ENCODE measurements at regions not wholly inside any gene's neighbourhood (a gene's known extent, or its start where the extent isn't known, plus 50 kb on each side); places are given as distances from the start of the nearest gene placed in this dataset.

DNA sequence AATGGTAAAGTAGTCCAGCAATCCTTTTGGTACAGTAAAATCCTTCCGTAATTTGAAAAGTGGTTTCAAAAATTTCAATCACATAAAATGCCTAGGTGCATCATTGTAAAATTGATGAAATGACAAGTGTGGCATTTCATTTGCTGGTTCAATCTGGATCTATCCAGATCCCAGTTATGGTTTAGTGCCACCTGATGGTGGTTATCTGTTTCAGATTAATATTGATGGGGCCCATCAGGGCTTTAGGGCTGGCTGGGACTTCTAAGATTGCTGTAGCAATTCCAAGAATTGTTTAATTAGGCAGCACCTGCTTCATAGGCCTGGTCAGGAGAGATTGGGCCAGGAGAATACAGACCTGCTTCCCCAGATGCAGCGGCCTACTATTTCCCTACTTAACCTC, 55.5 kb upstream of the PIK3C3 start:
- H4K20me1 ChIP-seq (ENCODE audit: insufficient read depth): no peaks in the 10 kb centered on the region
- no peak overlapping the region for H3K9ac ChIP-seq
- no peaks in the 10 kb centered on the region for H3K27me3 ChIP-seq (ENCODE audit: insufficient read depth, low read depth)
- no peak overlapping the region for H3K4me2 ChIP-seq
- no peaks in the 10 kb centered on the region for H3K36me3 ChIP-seq (ENCODE audit: insufficient read depth)
- H2AFZ ChIP-seq (ENCODE audit: low read depth): no peak overlapping the region
- TF ChIP-seq, protein P1, sequence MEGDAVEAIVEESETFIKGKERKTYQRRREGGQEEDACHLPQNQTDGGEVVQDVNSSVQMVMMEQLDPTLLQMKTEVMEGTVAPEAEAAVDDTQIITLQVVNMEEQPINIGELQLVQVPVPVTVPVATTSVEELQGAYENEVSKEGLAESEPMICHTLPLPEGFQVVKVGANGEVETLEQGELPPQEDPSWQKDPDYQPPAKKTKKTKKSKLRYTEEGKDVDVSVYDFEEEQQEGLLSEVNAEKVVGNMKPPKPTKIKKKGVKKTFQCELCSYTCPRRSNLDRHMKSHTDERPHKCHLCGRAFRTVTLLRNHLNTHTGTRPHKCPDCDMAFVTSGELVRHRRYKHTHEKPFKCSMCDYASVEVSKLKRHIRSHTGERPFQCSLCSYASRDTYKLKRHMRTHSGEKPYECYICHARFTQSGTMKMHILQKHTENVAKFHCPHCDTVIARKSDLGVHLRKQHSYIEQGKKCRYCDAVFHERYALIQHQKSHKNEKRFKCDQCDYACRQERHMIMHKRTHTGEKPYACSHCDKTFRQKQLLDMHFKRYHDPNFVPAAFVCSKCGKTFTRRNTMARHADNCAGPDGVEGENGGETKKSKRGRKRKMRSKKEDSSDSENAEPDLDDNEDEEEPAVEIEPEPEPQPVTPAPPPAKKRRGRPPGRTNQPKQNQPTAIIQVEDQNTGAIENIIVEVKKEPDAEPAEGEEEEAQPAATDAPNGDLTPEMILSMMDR (conservative IDR thresholded peaks at IDR 0.05; ENCODE audit: low read depth, low read length): no peak
- no peak overlapping the region for H3K4me3 ChIP-seq (IDR thresholded peaks at IDR 0.05; ENCODE audit: insufficient read depth, low read depth, low read length)
- no peaks in the 10 kb centered on the region for H3K4me1 ChIP-seq (ENCODE audit: low read depth, poor library complexity, severe bottlenecking)
- no peaks in the 10 kb centered on the region for H3K79me2 ChIP-seq (ENCODE audit: insufficient read depth, low read depth)
- no peak overlapping the region for H3K27ac ChIP-seq

DNA sequence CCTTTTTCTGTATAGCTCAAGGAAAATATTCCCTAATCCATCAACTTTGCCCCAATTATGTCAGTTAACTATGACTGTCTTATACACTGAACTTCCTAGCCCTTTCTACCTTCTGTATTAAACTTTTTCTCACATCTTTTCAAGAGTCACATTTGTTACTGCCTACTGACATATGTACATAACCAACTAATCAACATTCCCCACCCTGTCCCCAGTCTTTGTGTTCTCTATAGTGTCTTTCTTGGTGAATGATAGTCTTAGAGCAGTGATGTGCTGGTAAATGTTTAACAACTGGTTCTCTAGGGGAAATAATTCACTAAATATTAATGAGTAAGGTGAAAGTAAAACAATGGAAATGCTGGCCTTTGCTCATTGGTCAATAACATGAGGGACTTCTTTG, 61.6 kb upstream of the PIK3C3 start:
- H3K4me1 ChIP-seq (ENCODE audit: low read depth, poor library complexity, severe bottlenecking): no peaks in the 10 kb centered on the region
- H3K27me3 ChIP-seq (ENCODE audit: insufficient read depth, low read depth): no peaks in the 10 kb centered on the region
- H3K9ac ChIP-seq: no peak overlapping the region
- H3K27ac ChIP-seq: no peak overlapping the region
- H3K36me3 ChIP-seq (ENCODE audit: insufficient read depth): no peaks in the 10 kb centered on the region
- H4K20me1 ChIP-seq (ENCODE audit: insufficient read depth): no peaks in the 10 kb centered on the region
- no peak overlapping the region for H3K4me3 ChIP-seq (IDR thresholded peaks at IDR 0.05; ENCODE audit: insufficient read depth, low read depth, low read length)
- H3K79me2 ChIP-seq (ENCODE audit: insufficient read depth, low read depth): no peaks in the 10 kb centered on the region
- H3K4me2 ChIP-seq: no peak overlapping the region
- H2AFZ ChIP-seq (ENCODE audit: low read depth): no peak overlapping the region
- TF ChIP-seq, protein P1 (conservative IDR thresholded peaks at IDR 0.05; ENCODE audit: low read depth, low read length): no peak

GRCh38 chr18:41887100-41887499, 67.9 kb upstream of the PIK3C3 start:
- no peak overlapping the region for H3K4me2 ChIP-seq
- no peak overlapping the region for H2AFZ ChIP-seq (ENCODE audit: low read depth)
- no peak overlapping the region for H3K27ac ChIP-seq
- TF ChIP-seq, protein P1 (conservative IDR thresholded peaks at IDR 0.05; ENCODE audit: low read depth, low read length): no peak
- H4K20me1 ChIP-seq (ENCODE audit: insufficient read depth): no peaks in the 10 kb centered on the region
- no peak overlapping the region for H3K4me3 ChIP-seq (IDR thresholded peaks at IDR 0.05; ENCODE audit: insufficient read depth, low read depth, low read length)
- no peaks in the 10 kb centered on the region for H3K36me3 ChIP-seq (ENCODE audit: insufficient read depth)
- H3K9ac ChIP-seq: no peak overlapping the region
- no peaks in the 10 kb centered on the region for H3K27me3 ChIP-seq (ENCODE audit: insufficient read depth, low read depth)
- no peaks in the 10 kb centered on the region for H3K79me2 ChIP-seq (ENCODE audit: insufficient read depth, low read depth)
- no peaks in the 10 kb centered on the region for H3K4me1 ChIP-seq (ENCODE audit: low read depth, poor library complexity, severe bottlenecking)

GRCh38 chr18:41886126-41886807, 68.8 kb upstream of the PIK3C3 start:
- H3K36me3 ChIP-seq (ENCODE audit: insufficient read depth): no peaks in the 10 kb centered on the region
- no peak overlapping the region for H2AFZ ChIP-seq (ENCODE audit: low read depth)
- no peaks in the 10 kb centered on the region for H3K79me2 ChIP-seq (ENCODE audit: insufficient read depth, low read depth)
- H4K20me1 ChIP-seq (ENCODE audit: insufficient read depth): no peaks in the 10 kb centered on the region
- no peak overlapping the region for H3K4me3 ChIP-seq (IDR thresholded peaks at IDR 0.05; ENCODE audit: insufficient read depth, low read depth, low read length)
- no peaks in the 10 kb centered on the region for H3K27me3 ChIP-seq (ENCODE audit: insufficient read depth, low read depth)
- H3K4me1 ChIP-seq (ENCODE audit: low read depth, poor library complexity, severe bottlenecking): no peaks in the 10 kb centered on the region
- H3K4me2 ChIP-seq: no peak overlapping the region
- TF ChIP-seq, protein P1 (conservative IDR thresholded peaks at IDR 0.05; ENCODE audit: low read depth, low read length): no peak
- no peak overlapping the region for H3K27ac ChIP-seq
- no peak overlapping the region for H3K9ac ChIP-seq
